GM12878 (cell line): ENCODE measurements at regions not wholly inside any gene's neighbourhood (a gene's known extent, or its start where the extent isn't known, plus 50 kb on each side); places are given as distances from the start of the nearest gene placed in this dataset.

Source experiments
- ATAC-seq: fragments of 200-7000 bp; cut with Tn5 transposase; 3 replicates; pipeline ENCODE4 v1.9.1; 2020; ENCODE audit warnings: mild to moderate bottlenecking, moderate library complexity
- BruUV-seq: library from RNA; stranded (reverse); fragments of 400-500 nt; replicated peaks from 2 replicates; lab custom pipeline; 2021; lab: Mats Ljungman, UMichigan
- CTCF ChIA-PET: fragments of 300-600 bp; sonication (Branson Sonifier 250); formaldehyde crosslinking; extraction: SDS; loops from one replicate; lab custom pipeline; 2021; ENCODE audit warnings: inconsistent platforms; lab: Yijun Ruan, JAX
- POLR2A ChIA-PET: fragments of 350-600 bp; formaldehyde crosslinking; extraction: SDS; loops from one replicate; lab custom pipeline; 2021; ENCODE audit warnings: inconsistent platforms; lab: Charles Lee
- RAD21 ChIA-PET: fragments of 300-600 bp; sonication (Branson Sonifier 250); formaldehyde crosslinking; loops from one replicate; lab custom pipeline; 2023; ENCODE audit warnings: antibody characterized with exemption; ENCODE audit not compliant: unreplicated experiment; lab: Charles Lee
- SMC1A ChIA-PET: fragments of 300-600 bp; sonication (Branson Sonifier 250); formaldehyde crosslinking; loops from one replicate; lab custom pipeline; 2023; ENCODE audit not compliant: unreplicated experiment, uncharacterized antibody; lab: Charles Lee
- DNase-seq: peaks from one replicate; pipeline ENCODE4 v3.0.0-alpha.2; 2011; ENCODE audit warnings: low read depth, low spot score
- FAIRE-seq: peaks from 3 replicates; lab custom pipeline; 2011; peaks lifted over from hg19 to GRCh38; lab: Jason Lieb, UNC
- H2AFZ ChIP-seq: 2 replicates; pipeline ENCODE4 v1.6.0; 2011; ENCODE audit warnings: low read depth, low read length, control low read depth; ENCODE audit not compliant: control insufficient read depth
- H3K27ac ChIP-seq: 2 replicates; pipeline ENCODE4 v1.5.1; 2011; ENCODE audit warnings: control low read depth; ENCODE audit not compliant: control insufficient read depth, insufficient read depth
- H3K27me3 ChIP-seq, 2 experiments: replicated peaks in 1 of 2; 2 replicates each; pipeline versions ENCODE4 v1.6.0 to v1.6.1; 2011; ENCODE audit warnings: low read length in 1 of 2; ENCODE audit not compliant: control insufficient read depth in 2 of 2, insufficient read depth in 2 of 2
- H3K36me3 ChIP-seq, 2 experiments: 2 replicates each; pipeline ENCODE4 v1.5.1; 2011; ENCODE audit warnings: low read length in 1 of 2; ENCODE audit not compliant: control insufficient read depth in 2 of 2, insufficient read depth in 2 of 2
- H3K4me1 ChIP-seq: 2 replicates; pipeline ENCODE4 v1.6.1; 2011; ENCODE audit warnings: mild to moderate bottlenecking, low read length, moderate library complexity, mixed read lengths; ENCODE audit not compliant: control insufficient read depth, insufficient read depth
- H3K4me2 ChIP-seq: 2 replicates; pipeline ENCODE4 v1.6.0; 2011; ENCODE audit warnings: control low read depth; ENCODE audit not compliant: control insufficient read depth, insufficient read depth
- H3K4me3 ChIP-seq: fragments of 200-600 bp; sonication (generic); 2 replicates; pipeline ENCODE4 v1.5.1; 2016
- H3K79me2 ChIP-seq: 2 replicates; pipeline ENCODE4 v1.6.0; 2011; ENCODE audit warnings: low read length; ENCODE audit not compliant: control insufficient read depth, insufficient read depth
- H3K9ac ChIP-seq: 2 replicates; pipeline ENCODE4 v1.8.0; 2011; ENCODE audit warnings: low read length, control low read depth, mixed read lengths; ENCODE audit not compliant: control insufficient read depth, insufficient read depth
- H3K9me3 ChIP-seq: replicated peaks from 3 replicates; pipeline ENCODE4 v1.5.1; 2011; ENCODE audit warnings: mild to moderate bottlenecking, low read length; ENCODE audit not compliant: control insufficient read depth, insufficient read depth
- H4K20me1 ChIP-seq: 2 replicates; pipeline ENCODE4 v1.6.0; 2011; ENCODE audit not compliant: control insufficient read depth, insufficient read depth
- EP300 ChIP-seq, 2 experiments: fragments of 150-350 bp in 1 of 2; IDR thresholded peaks; 2 replicates each; pipeline ENCODE4 v1.6.1; 2011 to 2012; ENCODE audit warnings: low read depth in 2 of 2, low read length in 2 of 2, borderline replicate concordance in 1 of 2, improper control_type of control experiment in 1 of 2, inconsistent platforms in 1 of 2; ENCODE audit not compliant: control insufficient read depth in 1 of 2
- EZH2 ChIP-seq: IDR thresholded peaks from 2 replicates; pipeline ENCODE4 v1.6.1; 2012; ENCODE audit warnings: low read depth, mild to moderate bottlenecking, control low read depth, inconsistent platforms, low read length, borderline replicate concordance; ENCODE audit not compliant: control insufficient read depth
- FOXM1 ChIP-seq: IDR thresholded peaks from 2 replicates; pipeline ENCODE4 v1.6.1; 2012; ENCODE audit warnings: low read depth, mild to moderate bottlenecking, inconsistent platforms, low read length, moderate library complexity
- LARP7 ChIP-seq: fragments of 450-650 bp; IDR thresholded peaks from 2 replicates; pipeline ENCODE4 v1.6.1; 2017; ENCODE audit warnings: mild to moderate bottlenecking
- NFYA ChIP-seq: IDR thresholded peaks from 2 replicates; pipeline ENCODE4 v1.6.1; 2011; ENCODE audit warnings: low read depth, mild to moderate bottlenecking, low read length, improper control_type of control experiment, borderline replicate concordance
- NR2F1 ChIP-seq: fragments of 450-650 bp; conservative IDR thresholded peaks from 2 replicates; pipeline ENCODE4 v1.6.1; 2017; ENCODE audit warnings: mild to moderate bottlenecking
- NRF1 ChIP-seq: conservative IDR thresholded peaks from 2 replicates; pipeline ENCODE4 v1.6.1; 2011; ENCODE audit warnings: mild to moderate bottlenecking, low read depth, low read length, improper control_type of control experiment
- SUPT20H ChIP-seq: IDR thresholded peaks from 2 replicates; pipeline ENCODE4 v1.6.1; 2011; ENCODE audit warnings: low read depth, mild to moderate bottlenecking, low read length, moderate library complexity, borderline replicate concordance; ENCODE audit not compliant: control insufficient read depth
- TARDBP ChIP-seq: IDR thresholded peaks from 2 replicates; pipeline ENCODE4 v1.6.1; 2016; ENCODE audit warnings: borderline replicate concordance
- ZSCAN29 ChIP-seq: fragments of 450-650 bp; IDR thresholded peaks from 2 replicates; pipeline ENCODE4 v1.6.1; 2017; ENCODE audit warnings: mild to moderate bottlenecking, moderate library complexity
- WGBS: methylation state at CpG from one replicate; pipeline ENCODE4 v1.1.6; 2016; ENCODE audit warnings: low lambda C conversion rate; ENCODE audit not compliant: insufficient replicate concordance, insufficient coverage; ENCODE audit errors: missing lambda C conversion rate; 5-methylcytosine and 5-hydroxymethylcytosine counted together
- in situ Hi-C: fragments of 300-500 bp; cut with MboI; formaldehyde crosslinking; loops from 9 replicates; pipeline ENCODE4 v1.14.3; 2018; ENCODE audit warnings: mixed read lengths
- intact Hi-C: fragments of 100-400 bp; cut with micrococcal nuclease; formaldehyde crosslinking; loops from one replicate; pipeline ENCODE4 v1.14.2; 2022; ENCODE audit not compliant: unreplicated experiment
- TF ChIP-seq, protein P1 (sequence below): fragments of 450-650 bp; IDR thresholded peaks from 2 replicates; pipeline ENCODE4 v1.6.1; 2017; ENCODE audit warnings: mild to moderate bottlenecking, low read depth, inconsistent platforms; ENCODE audit not compliant: poor library complexity, severe bottlenecking
- TF ChIP-seq, protein P2 (sequence below): IDR thresholded peaks from 2 replicates; pipeline ENCODE4 v1.6.1; 2011; ENCODE audit warnings: mild to moderate bottlenecking, low read depth, low read length, moderate library complexity; ENCODE audit not compliant: insufficient replicate concordance

DNA sequence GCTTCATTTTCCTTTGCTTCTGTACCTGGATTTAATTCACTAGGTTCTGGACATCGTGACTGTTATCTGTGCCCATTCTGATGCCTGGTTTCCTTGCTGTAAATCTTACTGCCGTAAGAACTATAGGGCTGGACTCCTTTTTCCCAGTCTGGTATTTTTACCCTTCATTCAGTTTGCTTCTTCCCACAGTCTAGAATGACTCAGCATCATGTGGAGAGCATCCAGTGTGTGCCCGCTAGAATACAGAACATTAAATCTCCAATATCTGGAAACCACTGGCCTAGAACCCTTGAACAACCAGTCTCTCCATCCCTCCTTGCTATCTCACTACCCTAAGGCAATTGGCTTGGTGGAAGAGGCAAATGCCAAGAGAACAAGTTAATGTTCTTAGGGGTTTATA lies 1075.4 kb upstream of the ZEB2 start:
- ATAC-seq (no peak), DNase-seq (no peak), FAIRE-seq (no peak)
- no TSS peak for BruUV-seq
- in situ Hi-C loops (no loop called here), intact Hi-C loops (no loop called here)
- Histone ChIP-seq H3K27ac (no peak overlapping the region), H3K27me3 (no peaks in the 10 kb centered on the region), H3K9me3 (no peaks in the 10 kb centered on the region), H3K9ac (no peak overlapping the region), H3K4me3 (no peak overlapping the region), H3K79me2 (no peaks in the 10 kb centered on the region), H3K36me3 (no peaks in the 10 kb centered on the region), H2AFZ (no peak overlapping the region), H4K20me1 (no peaks in the 10 kb centered on the region), H3K4me1 (peaks cover 18% of the 10 kb centered on the region), H3K4me2 (no peak overlapping the region)
- ChIA-PET SMC1A (no interaction called here), POLR2A (no interaction called here), RAD21 (no interaction called here), CTCF (no interaction called here)
- WGBS: 81% methylated on average over 3 of the region's 3 CpGs
- TF ChIP-seq EZH2: no peak
- TF ChIP-seq SUPT20H: no peak
- TF ChIP-seq, protein P1, sequence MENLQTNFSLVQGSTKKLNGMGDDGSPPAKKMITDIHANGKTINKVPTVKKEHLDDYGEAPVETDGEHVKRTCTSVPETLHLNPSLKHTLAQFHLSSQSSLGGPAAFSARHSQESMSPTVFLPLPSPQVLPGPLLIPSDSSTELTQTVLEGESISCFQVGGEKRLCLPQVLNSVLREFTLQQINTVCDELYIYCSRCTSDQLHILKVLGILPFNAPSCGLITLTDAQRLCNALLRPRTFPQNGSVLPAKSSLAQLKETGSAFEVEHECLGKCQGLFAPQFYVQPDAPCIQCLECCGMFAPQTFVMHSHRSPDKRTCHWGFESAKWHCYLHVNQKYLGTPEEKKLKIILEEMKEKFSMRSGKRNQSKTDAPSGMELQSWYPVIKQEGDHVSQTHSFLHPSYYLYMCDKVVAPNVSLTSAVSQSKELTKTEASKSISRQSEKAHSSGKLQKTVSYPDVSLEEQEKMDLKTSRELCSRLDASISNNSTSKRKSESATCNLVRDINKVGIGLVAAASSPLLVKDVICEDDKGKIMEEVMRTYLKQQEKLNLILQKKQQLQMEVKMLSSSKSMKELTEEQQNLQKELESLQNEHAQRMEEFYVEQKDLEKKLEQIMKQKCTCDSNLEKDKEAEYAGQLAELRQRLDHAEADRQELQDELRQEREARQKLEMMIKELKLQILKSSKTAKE: no peak
- TF ChIP-seq LARP7: no peak
- TF ChIP-seq NFYA: no peak
- no peak for TF ChIP-seq FOXM1
- TF ChIP-seq EP300 (IDR thresholded peaks at IDR 0.05; ENCODE audit: borderline replicate concordance in 1 of 2, control insufficient read depth in 1 of 2, low read depth in 2 of 2, low read length in 2 of 2): no peak
- no peak for TF ChIP-seq TARDBP
- no peak for TF ChIP-seq ZSCAN29
- TF ChIP-seq NRF1: no peak
- TF ChIP-seq, protein P2, sequence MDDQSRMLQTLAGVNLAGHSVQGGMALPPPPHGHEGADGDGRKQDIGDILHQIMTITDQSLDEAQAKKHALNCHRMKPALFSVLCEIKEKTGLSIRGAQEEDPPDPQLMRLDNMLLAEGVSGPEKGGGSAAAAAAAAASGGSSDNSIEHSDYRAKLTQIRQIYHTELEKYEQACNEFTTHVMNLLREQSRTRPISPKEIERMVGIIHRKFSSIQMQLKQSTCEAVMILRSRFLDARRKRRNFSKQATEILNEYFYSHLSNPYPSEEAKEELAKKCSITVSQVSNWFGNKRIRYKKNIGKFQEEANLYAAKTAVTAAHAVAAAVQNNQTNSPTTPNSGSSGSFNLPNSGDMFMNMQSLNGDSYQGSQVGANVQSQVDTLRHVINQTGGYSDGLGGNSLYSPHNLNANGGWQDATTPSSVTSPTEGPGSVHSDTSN: no peak
- TF ChIP-seq NR2F1: no peak
